Panc1 (cell line): ENCODE measurements at regions not wholly inside any gene's neighbourhood (a gene's known extent, or its start where the extent isn't known, plus 50 kb on each side); places are given as distances from the start of the nearest gene placed in this dataset.

ENCODE experiments used
- SIN3A ChIP-seq: IDR thresholded peaks from 2 replicates; pipeline ENCODE4 v1.6.1; 2012; ENCODE audit warnings: low read depth, mild to moderate bottlenecking, low read length, moderate library complexity, borderline replicate concordance; ENCODE audit not compliant: insufficient read depth
- TF ChIP-seq, protein P1 (sequence below): fragments of 450-650 bp; IDR thresholded peaks from 2 replicates; pipeline ENCODE4 v1.5.1; 2017; ENCODE audit warnings: mild to moderate bottlenecking

DNA sequence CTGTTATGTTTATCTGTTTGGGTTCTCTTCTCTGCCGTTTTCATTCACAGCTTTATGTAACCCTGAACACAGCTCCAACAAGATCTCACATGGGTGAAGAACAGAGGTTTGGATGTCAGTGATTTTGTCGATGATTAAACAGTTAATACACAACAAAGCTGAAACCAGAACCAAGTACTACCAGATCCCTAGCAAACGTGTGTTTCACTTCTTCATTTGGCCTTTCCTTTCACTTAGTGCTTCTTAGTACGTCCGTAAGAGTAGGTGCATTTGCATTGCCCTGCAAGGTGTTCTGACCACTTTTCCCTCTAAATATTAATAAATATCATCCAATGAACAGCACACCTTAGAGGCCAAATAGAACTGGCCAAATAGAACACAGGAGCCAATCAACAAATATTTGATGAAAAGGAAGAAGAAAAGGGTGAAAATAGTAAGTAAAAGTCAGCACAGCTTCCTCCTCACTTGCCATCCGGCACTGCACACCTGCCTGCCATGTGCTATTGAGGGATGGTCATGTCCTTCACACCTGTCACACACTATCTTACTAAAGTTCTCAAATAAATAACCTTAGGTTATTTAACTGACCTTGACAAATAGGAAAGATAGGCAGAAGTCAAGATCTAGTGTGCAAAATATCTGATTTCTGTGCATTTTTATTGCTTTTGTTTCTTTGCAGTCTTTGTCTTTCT, 252.6 kb upstream of the ANKRD30A start:
- TF ChIP-seq, protein P1, sequence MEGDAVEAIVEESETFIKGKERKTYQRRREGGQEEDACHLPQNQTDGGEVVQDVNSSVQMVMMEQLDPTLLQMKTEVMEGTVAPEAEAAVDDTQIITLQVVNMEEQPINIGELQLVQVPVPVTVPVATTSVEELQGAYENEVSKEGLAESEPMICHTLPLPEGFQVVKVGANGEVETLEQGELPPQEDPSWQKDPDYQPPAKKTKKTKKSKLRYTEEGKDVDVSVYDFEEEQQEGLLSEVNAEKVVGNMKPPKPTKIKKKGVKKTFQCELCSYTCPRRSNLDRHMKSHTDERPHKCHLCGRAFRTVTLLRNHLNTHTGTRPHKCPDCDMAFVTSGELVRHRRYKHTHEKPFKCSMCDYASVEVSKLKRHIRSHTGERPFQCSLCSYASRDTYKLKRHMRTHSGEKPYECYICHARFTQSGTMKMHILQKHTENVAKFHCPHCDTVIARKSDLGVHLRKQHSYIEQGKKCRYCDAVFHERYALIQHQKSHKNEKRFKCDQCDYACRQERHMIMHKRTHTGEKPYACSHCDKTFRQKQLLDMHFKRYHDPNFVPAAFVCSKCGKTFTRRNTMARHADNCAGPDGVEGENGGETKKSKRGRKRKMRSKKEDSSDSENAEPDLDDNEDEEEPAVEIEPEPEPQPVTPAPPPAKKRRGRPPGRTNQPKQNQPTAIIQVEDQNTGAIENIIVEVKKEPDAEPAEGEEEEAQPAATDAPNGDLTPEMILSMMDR = no peak
- TF ChIP-seq SIN3A = no peak
